Mammary epithelial cell (primary cell): ENCODE measurements at regions not wholly inside any gene's neighbourhood (a gene's known extent, or its start where the extent isn't known, plus 50 kb on each side); places are given as distances from the start of the nearest gene placed in this dataset.

Experiments used
- CTCF ChIP-seq, 2 donors: IDR thresholded peaks in 1 of 2; conservative IDR thresholded peaks in 1 of 2; 2 replicates each; pipeline ENCODE4 v1.5.1; 2011 to 2012; ENCODE audit warnings: inconsistent platforms in 2 of 2, low read length in 2 of 2, mild to moderate bottlenecking in 2 of 2, control low read depth in 1 of 2, low read depth in 1 of 2; ENCODE audit not compliant: insufficient read depth in 1 of 2; ENCODE audit errors: extremely low read depth in 1 of 2
- EZH2 ChIP-seq: IDR thresholded peaks from 2 replicates; pipeline ENCODE4 v1.6.1; 2012; ENCODE audit warnings: low read length, inconsistent platforms, borderline replicate concordance

GRCh38 chr5:39826051-39826450, 401.3 kb upstream of the DAB2 start:
- no peak for TF ChIP-seq CTCF (conservative IDR thresholded peaks at IDR 0.05 in 1 of 2, IDR thresholded peaks at IDR 0.05 in 1 of 2; ENCODE audit: extremely low read depth in 1 of 2, insufficient read depth in 1 of 2, low read depth in 1 of 2, low read length in 2 of 2)
- no peak for TF ChIP-seq EZH2
